H1 (cell line): ENCODE measurements at regions not wholly inside any gene's neighbourhood (a gene's known extent, or its start where the extent isn't known, plus 50 kb on each side); places are given as distances from the start of the nearest gene placed in this dataset.

Experiments used
- ASH2L ChIP-seq: fragments of 200-600, 300-600 bp; sonication (generic); IDR thresholded peaks from one replicate; pipeline ENCODE4 v1.7.1; 2017; ENCODE audit warnings: low read length
- EP300 ChIP-seq, 2 experiments: IDR thresholded peaks; 1 replicate in 1 of 2; 2 replicates in 1 of 2; pipeline ENCODE4 v1.6.1; 2011 to 2012; ENCODE audit warnings: low read depth in 2 of 2, low read length in 2 of 2, mild to moderate bottlenecking in 2 of 2, borderline replicate concordance in 1 of 2, inconsistent platforms in 1 of 2, moderate library complexity in 1 of 2
- GTF2F1 ChIP-seq: IDR thresholded peaks from 2 replicates; pipeline ENCODE4 v1.6.1; 2012; ENCODE audit warnings: low read depth, low read length, improper control_type of control experiment, borderline replicate concordance
- RFX5 ChIP-seq: IDR thresholded peaks from 2 replicates; pipeline ENCODE4 v1.6.1; 2011; ENCODE audit warnings: low read depth, low read length, improper control_type of control experiment, borderline replicate concordance
- TF ChIP-seq, protein P1 (sequence below): IDR thresholded peaks from 2 replicates; pipeline ENCODE4 v1.6.1; 2011; ENCODE audit warnings: low read length, improper control_type of control experiment

DNA sequence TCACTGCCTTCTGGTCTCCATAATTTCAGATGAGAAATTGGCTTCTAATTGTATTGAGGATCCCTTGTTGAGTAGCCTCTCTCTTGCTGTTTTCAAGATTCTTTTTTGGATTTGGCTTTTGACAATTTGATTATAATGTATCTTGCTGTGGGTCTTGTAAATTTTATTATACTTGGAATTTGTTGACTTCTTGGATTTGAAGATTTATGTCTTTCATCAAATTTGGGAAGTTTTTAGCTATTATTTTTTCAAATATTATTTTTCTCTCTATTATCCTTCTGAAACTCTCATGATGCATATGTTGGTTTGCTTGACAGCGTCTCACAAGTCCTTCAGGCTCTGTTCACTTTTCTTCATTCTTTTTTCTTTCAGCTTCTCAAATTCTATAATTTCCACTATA, 126.1 kb downstream of the C1orf94 start (continued):
- TF ChIP-seq, protein P1, sequence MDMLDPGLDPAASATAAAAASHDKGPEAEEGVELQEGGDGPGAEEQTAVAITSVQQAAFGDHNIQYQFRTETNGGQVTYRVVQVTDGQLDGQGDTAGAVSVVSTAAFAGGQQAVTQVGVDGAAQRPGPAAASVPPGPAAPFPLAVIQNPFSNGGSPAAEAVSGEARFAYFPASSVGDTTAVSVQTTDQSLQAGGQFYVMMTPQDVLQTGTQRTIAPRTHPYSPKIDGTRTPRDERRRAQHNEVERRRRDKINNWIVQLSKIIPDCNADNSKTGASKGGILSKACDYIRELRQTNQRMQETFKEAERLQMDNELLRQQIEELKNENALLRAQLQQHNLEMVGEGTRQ, result no peak
- no peak for TF ChIP-seq ASH2L
- no peak for TF ChIP-seq RFX5
- no peak for TF ChIP-seq GTF2F1
- no peak for TF ChIP-seq EP300 (IDR thresholded peaks at IDR 0.05; ENCODE audit: borderline replicate concordance in 1 of 2, low read depth in 2 of 2, low read length in 2 of 2)
